HCT116 (cell line): ENCODE measurements at regions not wholly inside any gene's neighbourhood (a gene's known extent, or its start where the extent isn't known, plus 50 kb on each side); places are given as distances from the start of the nearest gene placed in this dataset.

Experiments
- ATF3 ChIP-seq: IDR thresholded peaks from 2 replicates; pipeline ENCODE4 v1.6.1; 2012
- EZH2 ChIP-seq: fragments of 200-600 bp; sonication (generic); IDR thresholded peaks from 2 replicates; pipeline ENCODE4 v1.6.1; 2017; ENCODE audit warnings: antibody characterized with exemption, mixed run types
- POLR2A ChIP-seq: IDR thresholded peaks from 2 replicates; pipeline ENCODE4 v1.7.0; 2011; ENCODE audit warnings: borderline replicate concordance; ENCODE audit not compliant: insufficient read depth, insufficient read length; ENCODE audit errors: extremely low read depth
- RAD21 ChIP-seq: IDR thresholded peaks from 2 replicates; pipeline ENCODE4 v1.6.1; 2012; ENCODE audit warnings: low read depth, mild to moderate bottlenecking

GRCh38 chr2:223123855-223124610 lies 72.0 kb downstream of the KCNE4 start:
- TF ChIP-seq RAD21 (no peak), ATF3 (no peak), EZH2 (no peak), POLR2A (no peak)
